Suprapubic skin (tissue), 3 donors: ENCODE measurements at regions not wholly inside any gene's neighbourhood (a gene's known extent, or its start where the extent isn't known, plus 50 kb on each side); places are given as distances from the start of the nearest gene placed in this dataset.

Experiments used
- CTCF ChIP-seq, 2 donors: fragments of 200-600 bp in 1 of 2; fragments of 450-650 bp in 1 of 2; sonication (generic) in 1 of 2; IDR thresholded peaks; one replicate each; pipeline ENCODE4 v1.5.1; 2016 to 2019; ENCODE audit warnings: antibody characterized with exemption in 2 of 2, mild to moderate bottlenecking in 1 of 2, moderate library complexity in 1 of 2
- POLR2AphosphoS5 ChIP-seq, 3 donors: sonication (generic); formaldehyde crosslinking; IDR thresholded peaks; one replicate each; pipeline ENCODE4 v1.6.1; 2017; ENCODE audit warnings: antibody characterized with exemption in 3 of 3

- TF ChIP-seq CTCF (IDR thresholded peaks at IDR 0.05) (no peak), POLR2AphosphoS5 (IDR thresholded peaks at IDR 0.05) (no peak)
These were observed 87.1 kb downstream of the SAMD9 start for GRCh38 chr7:93030605-93031225.
